ENCODE measurements at regions not wholly inside any gene's neighbourhood (a gene's known extent, or its start where the extent isn't known, plus 50 kb on each side); places are given as distances from the start of the nearest gene placed in this dataset.

DNA sequence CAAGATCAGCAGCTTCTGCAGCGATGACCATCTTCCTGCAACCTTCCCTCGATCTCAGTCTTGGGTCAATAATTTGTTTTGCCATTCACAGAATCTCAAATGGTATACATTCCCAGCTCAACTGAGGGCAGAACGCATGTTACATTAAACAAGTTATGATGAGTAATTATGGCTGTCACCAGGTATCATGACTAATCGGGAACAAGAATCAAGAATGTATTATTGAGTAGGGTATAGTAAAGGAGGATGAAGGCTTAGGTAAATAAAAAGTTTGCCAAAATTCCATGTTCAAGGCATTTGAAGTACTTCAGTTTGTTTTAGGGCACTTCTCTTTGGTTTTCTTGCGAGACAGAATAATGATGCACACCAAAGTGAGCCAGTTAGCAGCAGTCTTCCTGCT lies 194.1 kb downstream of the SH2D1A start:
- peak; percentile 28 for DNase-seq (ENCODE audit: low spot score)
- CTCF ChIA-PET = no interaction called here
- TF ChIP-seq, protein P1, sequence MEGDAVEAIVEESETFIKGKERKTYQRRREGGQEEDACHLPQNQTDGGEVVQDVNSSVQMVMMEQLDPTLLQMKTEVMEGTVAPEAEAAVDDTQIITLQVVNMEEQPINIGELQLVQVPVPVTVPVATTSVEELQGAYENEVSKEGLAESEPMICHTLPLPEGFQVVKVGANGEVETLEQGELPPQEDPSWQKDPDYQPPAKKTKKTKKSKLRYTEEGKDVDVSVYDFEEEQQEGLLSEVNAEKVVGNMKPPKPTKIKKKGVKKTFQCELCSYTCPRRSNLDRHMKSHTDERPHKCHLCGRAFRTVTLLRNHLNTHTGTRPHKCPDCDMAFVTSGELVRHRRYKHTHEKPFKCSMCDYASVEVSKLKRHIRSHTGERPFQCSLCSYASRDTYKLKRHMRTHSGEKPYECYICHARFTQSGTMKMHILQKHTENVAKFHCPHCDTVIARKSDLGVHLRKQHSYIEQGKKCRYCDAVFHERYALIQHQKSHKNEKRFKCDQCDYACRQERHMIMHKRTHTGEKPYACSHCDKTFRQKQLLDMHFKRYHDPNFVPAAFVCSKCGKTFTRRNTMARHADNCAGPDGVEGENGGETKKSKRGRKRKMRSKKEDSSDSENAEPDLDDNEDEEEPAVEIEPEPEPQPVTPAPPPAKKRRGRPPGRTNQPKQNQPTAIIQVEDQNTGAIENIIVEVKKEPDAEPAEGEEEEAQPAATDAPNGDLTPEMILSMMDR (conservative IDR thresholded peaks at IDR 0.05; ENCODE audit: low read depth) = no peak
- H3K27ac ChIP-seq = no peak overlapping the region
- POLR2A ChIA-PET (ENCODE audit: low non-redundant PET) = no interaction called here

DNA sequence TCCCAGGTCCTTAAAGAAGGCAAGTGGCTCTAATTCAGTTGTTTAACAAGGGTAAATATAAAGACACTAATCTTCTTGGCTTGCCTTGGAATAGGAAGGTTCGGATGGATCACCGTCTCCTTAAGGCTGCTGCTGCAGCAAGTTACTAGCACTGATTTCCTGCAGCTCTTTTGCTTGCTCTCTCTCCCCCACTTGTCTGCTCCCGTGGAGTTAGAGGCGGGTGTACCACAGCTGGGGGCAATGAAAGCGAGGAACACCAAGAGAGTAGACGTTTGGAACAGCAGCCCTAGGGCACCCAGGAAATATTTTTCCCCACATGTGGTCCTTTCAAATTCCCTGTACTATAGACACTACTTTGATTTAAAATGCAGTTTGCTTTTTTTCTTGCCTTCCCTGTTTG lies 202.2 kb downstream of the SH2D1A start:
- TF ChIP-seq, protein P1 (conservative IDR thresholded peaks at IDR 0.05; ENCODE audit: low read depth) = no peak
- DNase-seq (ENCODE audit: low spot score) = no peak
- ChIA-PET POLR2A (ENCODE audit: low non-redundant PET) (no interaction called here), CTCF (no interaction called here)
- H3K27ac ChIP-seq = no peak overlapping the region

DNA sequence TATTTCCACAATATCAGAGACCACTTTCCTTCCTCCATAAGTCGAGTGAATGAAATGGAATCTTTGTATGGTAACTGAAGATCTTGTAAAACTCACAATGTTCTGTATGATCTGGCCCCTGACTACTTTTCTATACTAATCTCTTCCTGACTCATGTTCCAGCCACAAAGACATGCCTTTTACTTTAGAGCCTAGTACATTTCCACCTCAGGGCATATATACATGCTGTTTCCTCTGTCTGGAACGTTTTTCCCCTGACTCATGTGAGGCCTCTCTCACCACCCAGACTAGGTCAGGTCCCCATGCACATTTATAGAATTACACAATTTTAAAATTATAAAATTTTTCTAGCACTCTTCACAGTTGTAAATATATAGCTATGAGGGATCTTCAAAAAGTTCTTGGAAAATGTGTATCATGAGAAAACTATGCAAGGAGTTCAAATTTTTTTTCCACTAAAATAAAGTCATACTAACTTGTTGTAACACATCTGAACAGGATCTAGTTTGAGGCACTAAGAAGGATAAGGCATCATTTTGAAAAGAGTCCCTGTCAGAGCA lies 208.8 kb downstream of the SH2D1A start:
- TF ChIP-seq, protein P1 (conservative IDR thresholded peaks at IDR 0.05; ENCODE audit: low read depth) = no peak
- POLR2A ChIA-PET (ENCODE audit: low non-redundant PET) = no interaction called here
- DNase-seq (ENCODE audit: low spot score) = peak; percentile 65
- CTCF ChIA-PET = no interaction called here
- H3K27ac ChIP-seq = no peak overlapping the region

DNA sequence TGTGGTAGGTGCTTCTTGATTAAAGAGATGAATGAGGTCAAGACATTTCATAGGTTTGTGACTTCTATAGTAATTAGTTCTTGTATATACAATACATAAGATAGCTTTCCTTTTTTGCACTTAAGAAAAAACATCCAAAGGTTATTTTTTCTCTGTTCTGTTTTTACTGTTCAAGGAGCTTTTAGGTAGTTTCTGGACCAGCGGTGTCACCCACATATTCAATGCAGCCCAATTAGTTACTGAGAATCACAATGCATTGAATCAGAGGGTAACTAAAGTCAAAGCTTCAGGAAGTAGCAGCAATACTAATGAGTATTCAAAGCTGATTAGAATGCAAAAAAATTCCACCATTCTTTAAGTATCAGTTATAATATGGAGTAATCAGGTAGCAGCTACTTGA lies 211.6 kb downstream of the SH2D1A start:
- ChIA-PET POLR2A (ENCODE audit: low non-redundant PET) (no interaction called here), CTCF (no interaction called here)
- no peak overlapping the region for H3K27ac ChIP-seq
- TF ChIP-seq, protein P1 (conservative IDR thresholded peaks at IDR 0.05; ENCODE audit: low read depth) = no peak
- DNase-seq (ENCODE audit: low spot score) = no peak

DNA sequence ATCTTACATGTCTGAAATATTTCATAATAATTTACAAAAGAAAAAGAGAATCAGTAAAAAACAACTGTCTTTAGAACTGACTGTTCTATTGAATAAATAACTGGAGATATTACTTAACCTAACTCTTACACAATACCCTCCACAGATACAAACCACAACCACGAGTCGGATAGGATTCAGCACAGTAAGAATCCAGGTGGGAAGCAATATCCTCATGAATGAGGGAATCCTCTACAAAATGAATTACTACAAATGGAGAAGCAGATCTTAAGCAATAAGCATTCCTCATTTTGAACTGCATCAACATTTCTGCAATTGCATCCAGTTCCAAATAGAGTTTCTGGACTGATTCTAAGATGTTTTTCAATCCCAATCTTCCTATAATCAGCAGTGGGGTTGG lies 227.1 kb downstream of the SH2D1A start:
- DNase-seq (ENCODE audit: low spot score) = no peak
- no peak overlapping the region for H3K27ac ChIP-seq
- CTCF ChIA-PET = no interaction called here
- POLR2A ChIA-PET (ENCODE audit: low non-redundant PET) = no interaction called here
- TF ChIP-seq, protein P1 (conservative IDR thresholded peaks at IDR 0.05; ENCODE audit: low read depth) = no peak

DNA sequence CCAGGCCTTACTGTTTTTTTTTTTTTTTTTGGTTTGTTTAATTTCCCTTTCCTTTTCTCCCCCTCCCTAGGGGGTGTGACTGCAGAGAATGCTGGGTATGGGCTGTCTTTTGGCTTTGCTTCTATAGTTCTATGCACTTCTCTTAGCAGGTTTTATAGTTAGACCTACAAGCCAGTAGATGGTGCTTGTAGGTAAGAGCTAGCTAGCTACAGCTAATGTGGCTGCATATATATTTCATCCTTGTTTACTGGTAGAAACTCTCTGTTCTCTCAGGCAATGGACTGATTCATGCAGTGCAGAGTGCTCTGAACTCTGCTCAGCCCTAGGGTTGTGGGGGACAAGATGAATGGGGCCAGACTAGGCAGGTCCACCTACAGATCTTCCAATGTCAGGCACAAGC lies 246.4 kb downstream of the SH2D1A start:
- POLR2A ChIA-PET (ENCODE audit: low non-redundant PET) = no interaction called here
- CTCF ChIA-PET = no interaction called here
- no peak overlapping the region for H3K27ac ChIP-seq
- TF ChIP-seq, protein P1 (conservative IDR thresholded peaks at IDR 0.05; ENCODE audit: low read depth) = no peak
- no peak for DNase-seq (ENCODE audit: low spot score)
